ENCODE measurements at regions not wholly inside any gene's neighbourhood (a gene's known extent, or its start where the extent isn't known, plus 50 kb on each side); places are given as distances from the start of the nearest gene placed in this dataset.

GRCh38 chr14:45406942-45407341 lies 153.9 kb upstream of the MIS18BP1 start:
- no peaks in the 10 kb centered on the region; the same call in 1 of the 2 replicates for H3K9me3 ChIP-seq (ENCODE audit: low read length)
- DNase-seq: no peak
- no peaks in the 10 kb centered on the region for H3K9me2 ChIP-seq (replicated peaks; ENCODE audit: insufficient read depth, low read length)
- H3K4me3 ChIP-seq (ENCODE audit: low read length): no peak overlapping the region
- H2AFZ ChIP-seq (ENCODE audit: low read length): no peak overlapping the region
- H3K36me3 ChIP-seq (ENCODE audit: insufficient read depth, low read length): no peaks in the 10 kb centered on the region
- H3K4me2 ChIP-seq (ENCODE audit: low read depth, low read length, poor library complexity, severe bottlenecking): no peak overlapping the region
- H3K27ac ChIP-seq (ENCODE audit: low read length): no peak overlapping the region
- no peak overlapping the region for H3K9ac ChIP-seq (ENCODE audit: low read length)
- no peaks in the 10 kb centered on the region for H4K20me1 ChIP-seq (ENCODE audit: insufficient read depth, low read depth, low read length)
- H3K4me1 ChIP-seq (ENCODE audit: low read length): no peaks in the 10 kb centered on the region
- no peaks in the 10 kb centered on the region for H3K27me3 ChIP-seq (ENCODE audit: low read length)
- no peaks in the 10 kb centered on the region for H3K79me2 ChIP-seq (ENCODE audit: low read length)

- Histone ChIP-seq H3K27me3 (ENCODE audit: low read length) (no peaks in the 10 kb centered on the region), H3K4me1 (ENCODE audit: low read length) (no peaks in the 10 kb centered on the region), H3K9me3 (ENCODE audit: low read length) (no peaks in the 10 kb centered on the region), H4K20me1 (ENCODE audit: insufficient read depth, low read depth, low read length) (no peaks in the 10 kb centered on the region), H3K36me3 (ENCODE audit: insufficient read depth, low read length) (no peaks in the 10 kb centered on the region), H3K4me3 (ENCODE audit: low read length) (no peak overlapping the region), H3K9me2 (replicated peaks; ENCODE audit: insufficient read depth, low read length) (no peaks in the 10 kb centered on the region), H3K27ac (ENCODE audit: low read length) (no peak overlapping the region), H3K9ac (ENCODE audit: low read length) (no peak overlapping the region), H3K79me2 (ENCODE audit: low read length) (no peaks in the 10 kb centered on the region), H2AFZ (ENCODE audit: low read length) (no peak overlapping the region), H3K4me2 (ENCODE audit: low read depth, low read length, poor library complexity, severe bottlenecking) (no peak overlapping the region)
- no peak for DNase-seq
Measured at GRCh38 chr14:45400950-45401640, 148.1 kb upstream of the MIS18BP1 start.

GRCh38 chr14:45400509-45400908 lies 147.5 kb upstream of the MIS18BP1 start:
- Histone ChIP-seq H3K4me1 (ENCODE audit: low read length) (no peaks in the 10 kb centered on the region), H3K79me2 (ENCODE audit: low read length) (no peaks in the 10 kb centered on the region), H4K20me1 (ENCODE audit: insufficient read depth, low read depth, low read length) (no peaks in the 10 kb centered on the region), H3K9me2 (replicated peaks; ENCODE audit: insufficient read depth, low read length) (no peaks in the 10 kb centered on the region), H2AFZ (ENCODE audit: low read length) (no peak overlapping the region), H3K9me3 (ENCODE audit: low read length) (no peaks in the 10 kb centered on the region), H3K36me3 (ENCODE audit: insufficient read depth, low read length) (no peaks in the 10 kb centered on the region), H3K4me2 (ENCODE audit: low read depth, low read length, poor library complexity, severe bottlenecking) (no peak overlapping the region), H3K4me3 (ENCODE audit: low read length) (no peak overlapping the region), H3K27ac (ENCODE audit: low read length) (no peak overlapping the region), H3K27me3 (ENCODE audit: low read length) (no peaks in the 10 kb centered on the region), H3K9ac (ENCODE audit: low read length) (no peak overlapping the region)
- DNase-seq: no peak

GRCh38 chr14:45381091-45381490 lies 128.1 kb upstream of the MIS18BP1 start:
- no peaks in the 10 kb centered on the region for H3K79me2 ChIP-seq (ENCODE audit: low read length)
- no peak overlapping the region for H3K4me2 ChIP-seq (ENCODE audit: low read depth, low read length, poor library complexity, severe bottlenecking)
- H3K9ac ChIP-seq (ENCODE audit: low read length): no peak overlapping the region
- no peak for DNase-seq
- no peaks in the 10 kb centered on the region for H4K20me1 ChIP-seq (ENCODE audit: insufficient read depth, low read depth, low read length)
- no peak overlapping the region for H2AFZ ChIP-seq (ENCODE audit: low read length)
- no peaks in the 10 kb centered on the region for H3K4me1 ChIP-seq (ENCODE audit: low read length)
- no peaks in the 10 kb centered on the region for H3K27me3 ChIP-seq (ENCODE audit: low read length)
- no peaks in the 10 kb centered on the region for H3K36me3 ChIP-seq (ENCODE audit: insufficient read depth, low read length)
- no peak overlapping the region for H3K4me3 ChIP-seq (ENCODE audit: low read length)
- H3K9me2 ChIP-seq (replicated peaks; ENCODE audit: insufficient read depth, low read length): no peaks in the 10 kb centered on the region
- H3K9me3 ChIP-seq (ENCODE audit: low read length): no peaks in the 10 kb centered on the region
- no peak overlapping the region for H3K27ac ChIP-seq (ENCODE audit: low read length)

- Histone ChIP-seq H3K27me3 (ENCODE audit: low read length) (no peaks in the 10 kb centered on the region), H3K36me3 (ENCODE audit: insufficient read depth, low read length) (no peaks in the 10 kb centered on the region), H4K20me1 (ENCODE audit: insufficient read depth, low read depth, low read length) (no peaks in the 10 kb centered on the region)
Measured at GRCh38 chr14:45377166-45377565, 124.2 kb upstream of the MIS18BP1 start.

GRCh38 chr14:45373877-45374276 lies 120.9 kb upstream of the MIS18BP1 start:
- no peak for DNase-seq
- H2AFZ ChIP-seq (ENCODE audit: low read length): no peak overlapping the region

More at GRCh38 chr14:45377166-45377565, 124.2 kb upstream of the MIS18BP1 start:
- no peaks in the 10 kb centered on the region for H3K79me2 ChIP-seq (ENCODE audit: low read length)
- no peaks in the 10 kb centered on the region for H3K9me3 ChIP-seq (ENCODE audit: low read length)
- no peak overlapping the region for H3K4me2 ChIP-seq (ENCODE audit: low read depth, low read length, poor library complexity, severe bottlenecking)
- H3K9ac ChIP-seq (ENCODE audit: low read length): no peak overlapping the region
- H3K27ac ChIP-seq (ENCODE audit: low read length): no peak overlapping the region
- H2AFZ ChIP-seq (ENCODE audit: low read length): no peak overlapping the region
- H3K4me1 ChIP-seq (ENCODE audit: low read length): no peaks in the 10 kb centered on the region
- no peak overlapping the region for H3K4me3 ChIP-seq (ENCODE audit: low read length)
- DNase-seq: no peak
- no peaks in the 10 kb centered on the region for H3K9me2 ChIP-seq (replicated peaks; ENCODE audit: insufficient read depth, low read length)

GRCh38 chr14:45364565-45365156 lies 111.7 kb upstream of the MIS18BP1 start:
- H2AFZ ChIP-seq (ENCODE audit: low read length): no peak overlapping the region
- no peaks in the 10 kb centered on the region for H4K20me1 ChIP-seq (ENCODE audit: insufficient read depth, low read depth, low read length)

More at GRCh38 chr14:45373877-45374276, 120.9 kb upstream of the MIS18BP1 start:
- Histone ChIP-seq H3K9me2 (replicated peaks; ENCODE audit: insufficient read depth, low read length) (no peaks in the 10 kb centered on the region), H3K27me3 (ENCODE audit: low read length) (no peaks in the 10 kb centered on the region), H3K4me3 (ENCODE audit: low read length) (no peak overlapping the region), H3K9me3 (ENCODE audit: low read length) (no peaks in the 10 kb centered on the region), H4K20me1 (ENCODE audit: insufficient read depth, low read depth, low read length) (no peaks in the 10 kb centered on the region), H3K9ac (ENCODE audit: low read length) (no peak overlapping the region), H3K4me2 (ENCODE audit: low read depth, low read length, poor library complexity, severe bottlenecking) (no peak overlapping the region), H3K79me2 (ENCODE audit: low read length) (no peaks in the 10 kb centered on the region), H3K4me1 (ENCODE audit: low read length) (no peaks in the 10 kb centered on the region), H3K27ac (ENCODE audit: low read length) (no peak overlapping the region), H3K36me3 (ENCODE audit: insufficient read depth, low read length) (no peaks in the 10 kb centered on the region)

GRCh38 chr14:45362505-45362904 lies 109.5 kb upstream of the MIS18BP1 start:
- H3K4me1 ChIP-seq (ENCODE audit: low read length): no peaks in the 10 kb centered on the region
- no peak overlapping the region for H3K27ac ChIP-seq (ENCODE audit: low read length)
- H3K4me3 ChIP-seq (ENCODE audit: low read length): no peak overlapping the region
- H4K20me1 ChIP-seq (ENCODE audit: insufficient read depth, low read depth, low read length): no peaks in the 10 kb centered on the region
- no peaks in the 10 kb centered on the region for H3K79me2 ChIP-seq (ENCODE audit: low read length)
- H3K4me2 ChIP-seq (ENCODE audit: low read depth, low read length, poor library complexity, severe bottlenecking): no peak overlapping the region
- no peaks in the 10 kb centered on the region for H3K36me3 ChIP-seq (ENCODE audit: insufficient read depth, low read length)
- DNase-seq: no peak
- no peaks in the 10 kb centered on the region for H3K9me2 ChIP-seq (replicated peaks; ENCODE audit: insufficient read depth, low read length)
- H3K9ac ChIP-seq (ENCODE audit: low read length): no peak overlapping the region
- H3K27me3 ChIP-seq (ENCODE audit: low read length): no peaks in the 10 kb centered on the region
- no peak overlapping the region for H2AFZ ChIP-seq (ENCODE audit: low read length)
- H3K9me3 ChIP-seq (ENCODE audit: low read length): no peaks in the 10 kb centered on the region

More at GRCh38 chr14:45364565-45365156, 111.7 kb upstream of the MIS18BP1 start:
- H3K36me3 ChIP-seq (ENCODE audit: insufficient read depth, low read length): no peaks in the 10 kb centered on the region
- H3K27ac ChIP-seq (ENCODE audit: low read length): no peak overlapping the region
- no peaks in the 10 kb centered on the region for H3K79me2 ChIP-seq (ENCODE audit: low read length)
- no peaks in the 10 kb centered on the region for H3K4me1 ChIP-seq (ENCODE audit: low read length)
- no peak for DNase-seq
- no peaks in the 10 kb centered on the region for H3K27me3 ChIP-seq (ENCODE audit: low read length)
- H3K9ac ChIP-seq (ENCODE audit: low read length): no peak overlapping the region
- H3K4me3 ChIP-seq (ENCODE audit: low read length): no peak overlapping the region
- no peaks in the 10 kb centered on the region for H3K9me2 ChIP-seq (replicated peaks; ENCODE audit: insufficient read depth, low read length)
- no peak overlapping the region for H3K4me2 ChIP-seq (ENCODE audit: low read depth, low read length, poor library complexity, severe bottlenecking)
- H3K9me3 ChIP-seq (ENCODE audit: low read length): no peaks in the 10 kb centered on the region
